ENCODE measurements at regions not wholly inside any gene's neighbourhood (a gene's known extent, or its start where the extent isn't known, plus 50 kb on each side); places are given as distances from the start of the nearest gene placed in this dataset.
A peak's percentile ranks its signal among the peaks of the same experiment; 100 is the strongest.

DNA sequence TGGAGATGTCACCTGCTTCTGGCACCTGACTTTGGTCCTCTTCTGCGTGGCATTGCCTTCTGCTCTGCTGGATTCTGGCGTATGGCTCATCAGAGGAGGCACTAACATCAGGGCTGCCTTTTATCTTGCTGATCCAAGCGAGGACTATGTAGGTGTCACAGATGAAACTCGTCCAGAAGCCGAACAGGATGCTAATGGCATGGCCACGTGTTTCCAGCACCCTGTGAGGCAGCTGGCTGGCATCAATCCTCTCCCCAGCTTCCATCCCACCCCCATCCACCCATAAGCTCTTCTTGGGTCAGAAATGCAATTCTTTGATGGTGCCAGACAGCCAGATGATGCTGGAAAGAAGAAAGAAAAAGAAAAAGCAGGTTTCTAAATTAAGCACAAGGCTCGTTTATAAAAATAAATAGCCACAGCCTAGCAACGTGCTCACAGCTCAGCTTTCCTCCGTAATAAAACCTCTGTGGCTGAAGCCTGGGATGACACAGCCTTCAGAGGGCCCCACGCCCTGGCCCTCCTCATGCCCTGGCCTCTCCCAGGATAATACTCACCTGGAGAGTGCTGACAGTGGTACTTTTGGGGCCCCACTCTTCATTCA lies 212.9 kb upstream of the SERP2 start:
- Histone ChIP-seq H3K27me3 (replicated peaks in 1 of 2; ENCODE audit: control insufficient read depth in 2 of 2, insufficient read depth in 2 of 2, low read length in 1 of 2) (no peaks in the 10 kb centered on the region), H2AFZ (ENCODE audit: control insufficient read depth, low read depth, low read length) (no peak overlapping the region), H3K4me2 (ENCODE audit: control insufficient read depth, insufficient read depth) (no peak overlapping the region), H3K27ac (ENCODE audit: control insufficient read depth, insufficient read depth) (no peak overlapping the region), H4K20me1 (ENCODE audit: control insufficient read depth, insufficient read depth) (no peaks in the 10 kb centered on the region), H3K36me3 (ENCODE audit: control insufficient read depth in 2 of 2, insufficient read depth in 2 of 2, low read length in 1 of 2) (no peaks in the 10 kb centered on the region), H3K9me3 (replicated peaks; ENCODE audit: control insufficient read depth, insufficient read depth, low read length) (no peaks in the 10 kb centered on the region), H3K4me1 (ENCODE audit: control insufficient read depth, insufficient read depth, low read length) (no peaks in the 10 kb centered on the region), H3K79me2 (ENCODE audit: control insufficient read depth, insufficient read depth, low read length) (no peaks in the 10 kb centered on the region), H3K4me3 (no peak overlapping the region), H3K9ac (ENCODE audit: control insufficient read depth, insufficient read depth, low read length) (no peak overlapping the region)
- DNase-seq (ENCODE audit: low read depth, low spot score) (no peak), FAIRE-seq (no peak), ATAC-seq (no peak)
- in situ Hi-C loops (cut with MboI) (no loop called here), intact Hi-C loops (cut with micrococcal nuclease; ENCODE audit: unreplicated experiment) (no loop called here)
- no TSS peak for BruUV-seq (replicated peaks)
- RAD21 ChIA-PET (ENCODE audit: unreplicated experiment): no interaction called here
- no peak for TF ChIP-seq TCF7 (IDR thresholded peaks at IDR 0.05; ENCODE audit: borderline replicate concordance)
- TF ChIP-seq CREB1 (IDR thresholded peaks at IDR 0.05; ENCODE audit: low read depth): no peak
- POLR2A ChIA-PET: no interaction called here
- 7% methylated on average over 10 of the region's 10 CpGs for WGBS (ENCODE audit: insufficient coverage, insufficient replicate concordance, low lambda C conversion rate, missing lambda C conversion rate)
- SMC1A ChIA-PET (ENCODE audit: uncharacterized antibody, unreplicated experiment): no interaction called here
- CTCF ChIA-PET: no interaction called here

DNA sequence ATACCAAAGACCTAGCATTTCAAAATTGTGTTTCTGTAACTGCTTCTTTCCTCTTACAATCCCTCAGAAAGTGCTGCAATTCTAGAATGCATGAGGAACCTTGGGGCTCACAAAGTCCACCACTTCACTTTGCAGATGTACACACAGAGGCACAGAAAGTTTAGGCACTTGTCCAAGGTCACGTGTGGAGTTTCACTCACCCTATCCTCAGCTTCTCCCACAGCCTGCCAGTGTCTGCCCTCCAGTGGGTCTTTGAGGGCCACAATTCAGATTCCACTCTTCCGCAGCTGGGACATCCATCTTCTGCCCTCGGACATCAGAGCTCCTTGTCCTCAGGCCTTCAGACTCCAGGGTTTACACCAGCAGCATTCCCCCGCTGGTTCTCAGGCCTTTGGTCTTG lies 210.5 kb upstream of the SERP2 start:
- H3K4me2 ChIP-seq (ENCODE audit: control insufficient read depth, insufficient read depth): no peak overlapping the region
- no peak overlapping the region for H3K9ac ChIP-seq (ENCODE audit: control insufficient read depth, insufficient read depth, low read length)
- ATAC-seq: no peak
- H3K79me2 ChIP-seq (ENCODE audit: control insufficient read depth, insufficient read depth, low read length): no peaks in the 10 kb centered on the region
- intact Hi-C loops (cut with micrococcal nuclease; ENCODE audit: unreplicated experiment): no loop called here
- 13% methylated on average over 4 of the region's 4 CpGs for WGBS (ENCODE audit: insufficient coverage, insufficient replicate concordance, low lambda C conversion rate, missing lambda C conversion rate)
- no peak overlapping the region for H3K27ac ChIP-seq (ENCODE audit: control insufficient read depth, insufficient read depth)
- H3K4me1 ChIP-seq (ENCODE audit: control insufficient read depth, insufficient read depth, low read length): no peaks in the 10 kb centered on the region
- ChIA-PET POLR2A (no interaction called here), RAD21 (ENCODE audit: unreplicated experiment) (no interaction called here), CTCF (no interaction called here), SMC1A (ENCODE audit: uncharacterized antibody, unreplicated experiment) (no interaction called here)
- BruUV-seq (replicated peaks): no TSS peak
- no peaks in the 10 kb centered on the region for H4K20me1 ChIP-seq (ENCODE audit: control insufficient read depth, insufficient read depth)
- in situ Hi-C loops (cut with MboI): no loop called here
- no peak overlapping the region for H2AFZ ChIP-seq (ENCODE audit: control insufficient read depth, low read depth, low read length)
- DNase-seq (ENCODE audit: low read depth, low spot score): no peak
- no peak for FAIRE-seq
- H3K36me3 ChIP-seq (ENCODE audit: control insufficient read depth in 2 of 2, insufficient read depth in 2 of 2, low read length in 1 of 2): no peaks in the 10 kb centered on the region
- H3K9me3 ChIP-seq (replicated peaks; ENCODE audit: control insufficient read depth, insufficient read depth, low read length): no peaks in the 10 kb centered on the region
- no peaks in the 10 kb centered on the region; a peak in 1 of 4 replicates for H3K27me3 ChIP-seq (replicated peaks in 1 of 2; ENCODE audit: control insufficient read depth in 2 of 2, insufficient read depth in 2 of 2, low read length in 1 of 2)
- TF ChIP-seq RUNX3 (IDR thresholded peaks at IDR 0.05; ENCODE audit: low read length) (no peak), CREM (IDR thresholded peaks at IDR 0.05; ENCODE audit: low read depth) (no peak), KDM1A (IDR thresholded peaks at IDR 0.05; ENCODE audit: borderline replicate concordance) (no peak), FOXM1 (IDR thresholded peaks at IDR 0.05; ENCODE audit: low read depth, low read length) (no peak)
- TF ChIP-seq, protein P1, sequence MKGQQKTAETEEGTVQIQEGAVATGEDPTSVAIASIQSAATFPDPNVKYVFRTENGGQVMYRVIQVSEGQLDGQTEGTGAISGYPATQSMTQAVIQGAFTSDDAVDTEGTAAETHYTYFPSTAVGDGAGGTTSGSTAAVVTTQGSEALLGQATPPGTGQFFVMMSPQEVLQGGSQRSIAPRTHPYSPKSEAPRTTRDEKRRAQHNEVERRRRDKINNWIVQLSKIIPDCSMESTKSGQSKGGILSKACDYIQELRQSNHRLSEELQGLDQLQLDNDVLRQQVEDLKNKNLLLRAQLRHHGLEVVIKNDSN (IDR thresholded peaks at IDR 0.05; ENCODE audit: borderline replicate concordance, extremely low read length, insufficient read depth, low read depth, low read length): peak; percentile 4
- no peak overlapping the region for H3K4me3 ChIP-seq

All from GM12878 (cell line).